Liver (tissue), 3 donors: ENCODE measurements at regions not wholly inside any gene's neighbourhood (a gene's known extent, or its start where the extent isn't known, plus 50 kb on each side); places are given as distances from the start of the nearest gene placed in this dataset.

ENCODE experiments used
- CTCF ChIP-seq: fragments of 150-350 bp; IDR thresholded peaks from 2 replicates; pipeline ENCODE4 v1.5.1; 2017; ENCODE audit warnings: improper control_type of control experiment, low read depth, low read length; ENCODE audit not compliant: missing input control
- RAD21 ChIP-seq, 2 donors: IDR thresholded peaks; 2 replicates each; pipeline ENCODE4 v1.6.1; 2016; ENCODE audit warnings: antibody characterized with exemption in 2 of 2, mild to moderate bottlenecking in 2 of 2
- TAF1 ChIP-seq: conservative IDR thresholded peaks from 2 replicates; pipeline ENCODE4 v1.6.1; 2016; ENCODE audit warnings: antibody characterized with exemption, mild to moderate bottlenecking
- YY1 ChIP-seq: IDR thresholded peaks from 2 replicates; pipeline ENCODE4 v1.6.1; 2016; ENCODE audit warnings: antibody characterized with exemption, mild to moderate bottlenecking
- TF ChIP-seq, protein P1 (sequence below): IDR thresholded peaks from 2 replicates; pipeline ENCODE4 v1.6.1; 2016; ENCODE audit warnings: antibody characterized with exemption, mild to moderate bottlenecking
- TF ChIP-seq, protein P2 (sequence below): IDR thresholded peaks from 2 replicates; pipeline ENCODE4 v1.6.1; 2016; ENCODE audit warnings: antibody characterized with exemption
- donor health status: healthy.
- donor health status: healthy.

GRCh38 chrX:40388441-40388840, 192.3 kb upstream of the ATP6AP2 start:
- no peak for TF ChIP-seq CTCF
- TF ChIP-seq, protein P1, sequence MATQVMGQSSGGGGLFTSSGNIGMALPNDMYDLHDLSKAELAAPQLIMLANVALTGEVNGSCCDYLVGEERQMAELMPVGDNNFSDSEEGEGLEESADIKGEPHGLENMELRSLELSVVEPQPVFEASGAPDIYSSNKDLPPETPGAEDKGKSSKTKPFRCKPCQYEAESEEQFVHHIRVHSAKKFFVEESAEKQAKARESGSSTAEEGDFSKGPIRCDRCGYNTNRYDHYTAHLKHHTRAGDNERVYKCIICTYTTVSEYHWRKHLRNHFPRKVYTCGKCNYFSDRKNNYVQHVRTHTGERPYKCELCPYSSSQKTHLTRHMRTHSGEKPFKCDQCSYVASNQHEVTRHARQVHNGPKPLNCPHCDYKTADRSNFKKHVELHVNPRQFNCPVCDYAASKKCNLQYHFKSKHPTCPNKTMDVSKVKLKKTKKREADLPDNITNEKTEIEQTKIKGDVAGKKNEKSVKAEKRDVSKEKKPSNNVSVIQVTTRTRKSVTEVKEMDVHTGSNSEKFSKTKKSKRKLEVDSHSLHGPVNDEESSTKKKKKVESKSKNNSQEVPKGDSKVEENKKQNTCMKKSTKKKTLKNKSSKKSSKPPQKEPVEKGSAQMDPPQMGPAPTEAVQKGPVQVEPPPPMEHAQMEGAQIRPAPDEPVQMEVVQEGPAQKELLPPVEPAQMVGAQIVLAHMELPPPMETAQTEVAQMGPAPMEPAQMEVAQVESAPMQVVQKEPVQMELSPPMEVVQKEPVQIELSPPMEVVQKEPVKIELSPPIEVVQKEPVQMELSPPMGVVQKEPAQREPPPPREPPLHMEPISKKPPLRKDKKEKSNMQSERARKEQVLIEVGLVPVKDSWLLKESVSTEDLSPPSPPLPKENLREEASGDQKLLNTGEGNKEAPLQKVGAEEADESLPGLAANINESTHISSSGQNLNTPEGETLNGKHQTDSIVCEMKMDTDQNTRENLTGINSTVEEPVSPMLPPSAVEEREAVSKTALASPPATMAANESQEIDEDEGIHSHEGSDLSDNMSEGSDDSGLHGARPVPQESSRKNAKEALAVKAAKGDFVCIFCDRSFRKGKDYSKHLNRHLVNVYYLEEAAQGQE = no peak
- TF ChIP-seq, protein P2, sequence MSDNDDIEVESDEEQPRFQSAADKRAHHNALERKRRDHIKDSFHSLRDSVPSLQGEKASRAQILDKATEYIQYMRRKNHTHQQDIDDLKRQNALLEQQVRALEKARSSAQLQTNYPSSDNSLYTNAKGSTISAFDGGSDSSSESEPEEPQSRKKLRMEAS = no peak
- no peak for TF ChIP-seq RAD21 (IDR thresholded peaks at IDR 0.05)
- no peak for TF ChIP-seq TAF1
- TF ChIP-seq YY1 = no peak
